ENCODE measurements at regions not wholly inside any gene's neighbourhood (a gene's known extent, or its start where the extent isn't known, plus 50 kb on each side); places are given as distances from the start of the nearest gene placed in this dataset.

DNA sequence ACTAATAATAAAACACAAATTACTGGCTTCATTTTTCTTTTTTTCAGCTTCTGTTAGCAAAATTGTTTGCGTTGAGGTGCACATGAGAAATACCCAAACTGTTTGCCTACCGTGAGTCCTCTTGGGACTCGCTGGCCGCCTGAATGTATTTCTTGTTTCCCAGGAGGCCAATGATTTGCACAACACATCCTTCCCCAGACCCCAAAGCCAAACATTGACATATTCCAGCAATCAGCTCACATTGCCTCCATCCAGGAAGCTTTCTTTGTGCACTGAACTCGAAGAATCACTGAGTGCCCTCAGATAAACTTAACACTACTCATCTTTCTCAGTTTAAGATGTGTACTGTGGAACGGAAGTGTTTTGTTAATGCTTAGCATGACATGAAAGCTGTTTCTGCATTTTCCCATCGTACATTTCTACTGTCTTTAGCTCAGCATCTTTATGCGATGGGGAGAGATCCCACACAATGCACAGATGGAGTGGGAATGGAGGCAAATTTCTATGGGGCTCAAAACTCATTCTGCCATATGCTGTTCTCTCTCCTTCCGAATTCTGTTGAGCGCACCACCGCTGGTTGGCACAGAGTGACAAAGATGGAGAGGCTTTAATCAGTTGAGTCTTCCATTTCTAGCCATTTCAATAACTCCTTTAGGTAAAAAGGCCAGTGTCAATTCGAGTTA, 399.5 kb downstream of the RFC3 start:
- no peak overlapping the region for H3K4me3 ChIP-seq (ENCODE audit: low read depth, low read length)
- no peak for DNase-seq (ENCODE audit: low read depth)
- TF ChIP-seq, protein P1, sequence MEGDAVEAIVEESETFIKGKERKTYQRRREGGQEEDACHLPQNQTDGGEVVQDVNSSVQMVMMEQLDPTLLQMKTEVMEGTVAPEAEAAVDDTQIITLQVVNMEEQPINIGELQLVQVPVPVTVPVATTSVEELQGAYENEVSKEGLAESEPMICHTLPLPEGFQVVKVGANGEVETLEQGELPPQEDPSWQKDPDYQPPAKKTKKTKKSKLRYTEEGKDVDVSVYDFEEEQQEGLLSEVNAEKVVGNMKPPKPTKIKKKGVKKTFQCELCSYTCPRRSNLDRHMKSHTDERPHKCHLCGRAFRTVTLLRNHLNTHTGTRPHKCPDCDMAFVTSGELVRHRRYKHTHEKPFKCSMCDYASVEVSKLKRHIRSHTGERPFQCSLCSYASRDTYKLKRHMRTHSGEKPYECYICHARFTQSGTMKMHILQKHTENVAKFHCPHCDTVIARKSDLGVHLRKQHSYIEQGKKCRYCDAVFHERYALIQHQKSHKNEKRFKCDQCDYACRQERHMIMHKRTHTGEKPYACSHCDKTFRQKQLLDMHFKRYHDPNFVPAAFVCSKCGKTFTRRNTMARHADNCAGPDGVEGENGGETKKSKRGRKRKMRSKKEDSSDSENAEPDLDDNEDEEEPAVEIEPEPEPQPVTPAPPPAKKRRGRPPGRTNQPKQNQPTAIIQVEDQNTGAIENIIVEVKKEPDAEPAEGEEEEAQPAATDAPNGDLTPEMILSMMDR (conservative IDR thresholded peaks at IDR 0.05; ENCODE audit: low read depth, low read length), result no peak

GRCh38 chr13:34223984-34224383, 406.0 kb downstream of the RFC3 start:
- no peak for DNase-seq (ENCODE audit: low read depth)
- TF ChIP-seq, protein P1 (conservative IDR thresholded peaks at IDR 0.05; ENCODE audit: low read depth, low read length), result no peak

DNA sequence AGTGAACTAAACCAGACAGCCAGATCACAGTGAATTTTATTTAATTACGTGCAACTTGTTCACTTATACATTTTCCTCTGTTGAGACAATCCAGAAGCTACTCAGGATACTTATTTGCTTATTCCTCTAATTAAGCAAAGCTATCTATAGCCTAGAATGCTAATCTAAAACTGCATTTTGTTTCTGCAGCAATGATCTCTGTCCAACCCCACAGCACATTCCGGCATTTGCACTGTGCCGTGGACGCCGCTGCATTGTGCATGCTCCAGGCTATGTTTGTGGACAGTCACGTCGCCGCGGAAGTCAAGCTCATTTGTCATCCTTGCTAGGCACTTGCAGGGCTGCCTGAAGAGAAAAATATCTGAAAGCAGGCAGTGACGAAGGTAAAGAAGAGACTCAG, 406.9 kb downstream of the RFC3 start:
- H3K4me3 ChIP-seq (ENCODE audit: low read depth, low read length), result no peak overlapping the region
- TF ChIP-seq, protein P1 (conservative IDR thresholded peaks at IDR 0.05; ENCODE audit: low read depth, low read length), result no peak
- no peak for DNase-seq (ENCODE audit: low read depth)

More at GRCh38 chr13:34223984-34224383, 406.0 kb downstream of the RFC3 start:
- no peak overlapping the region for H3K4me3 ChIP-seq (ENCODE audit: low read depth, low read length)

GRCh38 chr13:34230271-34230670, 412.3 kb downstream of the RFC3 start:
- no peak overlapping the region for H3K4me3 ChIP-seq (ENCODE audit: low read depth, low read length)
- DNase-seq (ENCODE audit: low read depth), result no peak
- TF ChIP-seq, protein P1 (conservative IDR thresholded peaks at IDR 0.05; ENCODE audit: low read depth, low read length), result no peak

- DNase-seq (ENCODE audit: low read depth), result no peak
- TF ChIP-seq, protein P1 (conservative IDR thresholded peaks at IDR 0.05; ENCODE audit: low read depth, low read length), result no peak
- H3K4me3 ChIP-seq (ENCODE audit: low read depth, low read length), result no peak overlapping the region
Measured at GRCh38 chr13:34241332-34241731, 423.4 kb downstream of the RFC3 start.

DNA sequence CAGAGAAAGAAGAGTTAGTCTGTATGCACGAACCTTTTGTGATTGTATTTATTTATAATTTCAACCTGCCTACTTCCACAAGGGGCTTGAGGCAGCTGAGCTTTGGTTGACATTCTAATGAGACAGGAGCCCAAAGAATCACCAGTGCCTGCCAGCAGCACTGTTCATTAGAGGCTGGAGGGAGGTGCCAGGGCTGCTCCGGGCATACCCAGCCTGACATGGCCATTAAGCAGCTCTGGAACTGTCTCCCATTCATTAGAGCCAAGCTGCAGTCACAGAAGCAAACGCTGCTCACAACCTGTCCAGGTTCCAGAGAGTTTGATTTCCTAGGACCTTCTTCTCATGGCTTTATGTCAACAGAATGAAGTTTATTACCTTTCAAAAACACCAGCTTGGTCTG, 425.5 kb downstream of the RFC3 start:
- TF ChIP-seq, protein P1 (conservative IDR thresholded peaks at IDR 0.05; ENCODE audit: low read depth, low read length), result no peak
- no peak overlapping the region for H3K4me3 ChIP-seq (ENCODE audit: low read depth, low read length)
- no peak for DNase-seq (ENCODE audit: low read depth)

- TF ChIP-seq, protein P1 (conservative IDR thresholded peaks at IDR 0.05; ENCODE audit: low read depth, low read length), result no peak
- peak; percentile 80 for DNase-seq (ENCODE audit: low read depth)
- no peak overlapping the region for H3K4me3 ChIP-seq (ENCODE audit: low read depth, low read length)
Measured at GRCh38 chr13:34246511-34246910, 428.6 kb downstream of the RFC3 start.

All from choroid plexus epithelial cell (primary cell).